ENCODE measurements at regions not wholly inside any gene's neighbourhood (a gene's known extent, or its start where the extent isn't known, plus 50 kb on each side); places are given as distances from the start of the nearest gene placed in this dataset.

GRCh38 chr2:193690572-193690971, 1495.8 kb upstream of the TMEFF2 start:
- Histone ChIP-seq H3K4me3 (ENCODE audit: insufficient read depth, low read depth, low read length) (no peak overlapping the region), H3K36me3 (replicated peaks; ENCODE audit: control insufficient read depth, insufficient read depth, low read length) (no peaks in the 10 kb centered on the region), H3K27me3 (ENCODE audit: control insufficient read depth, insufficient read depth, low read length) (no peaks in the 10 kb centered on the region)
- no peak for DNase-seq

GRCh38 chr2:193687195-193687594, 1492.5 kb upstream of the TMEFF2 start:
- Histone ChIP-seq H3K4me3 (ENCODE audit: insufficient read depth, low read depth, low read length) (no peak overlapping the region), H3K36me3 (replicated peaks; ENCODE audit: control insufficient read depth, insufficient read depth, low read length) (no peaks in the 10 kb centered on the region), H3K27me3 (ENCODE audit: control insufficient read depth, insufficient read depth, low read length) (no peaks in the 10 kb centered on the region)
- no peak for DNase-seq

GRCh38 chr2:193679847-193680246, 1485.1 kb upstream of the TMEFF2 start:
- DNase-seq = peak; percentile 4
- Histone ChIP-seq H3K4me3 (ENCODE audit: insufficient read depth, low read depth, low read length) (no peak overlapping the region), H3K27me3 (ENCODE audit: control insufficient read depth, insufficient read depth, low read length) (no peaks in the 10 kb centered on the region), H3K36me3 (replicated peaks; ENCODE audit: control insufficient read depth, insufficient read depth, low read length) (no peaks in the 10 kb centered on the region)

GRCh38 chr2:193670478-193670877, 1475.7 kb upstream of the TMEFF2 start:
- H3K4me3 ChIP-seq (ENCODE audit: insufficient read depth, low read depth, low read length) = no peak overlapping the region
- H3K27me3 ChIP-seq (ENCODE audit: control insufficient read depth, insufficient read depth, low read length) = no peaks in the 10 kb centered on the region
- no peaks in the 10 kb centered on the region for H3K36me3 ChIP-seq (replicated peaks; ENCODE audit: control insufficient read depth, insufficient read depth, low read length)
- DNase-seq = no peak

GRCh38 chr2:193668557-193669323, 1474.0 kb upstream of the TMEFF2 start:
- Histone ChIP-seq H3K4me3 (ENCODE audit: insufficient read depth, low read depth, low read length) (no peak overlapping the region), H3K36me3 (replicated peaks; ENCODE audit: control insufficient read depth, insufficient read depth, low read length) (no peaks in the 10 kb centered on the region), H3K27me3 (ENCODE audit: control insufficient read depth, insufficient read depth, low read length) (no peaks in the 10 kb centered on the region)
- no peak for DNase-seq

- H3K36me3 ChIP-seq (replicated peaks; ENCODE audit: control insufficient read depth, insufficient read depth, low read length) = no peaks in the 10 kb centered on the region
These were observed 1433.2 kb upstream of the TMEFF2 start for GRCh38 chr2:193627927-193628272.

GRCh38 chr2:193627187-193627926, 1432.6 kb upstream of the TMEFF2 start:
- Histone ChIP-seq H3K27me3 (ENCODE audit: control insufficient read depth, insufficient read depth, low read length) (no peaks in the 10 kb centered on the region), H3K36me3 (replicated peaks; ENCODE audit: control insufficient read depth, insufficient read depth, low read length) (no peaks in the 10 kb centered on the region), H3K4me3 (ENCODE audit: insufficient read depth, low read depth, low read length) (no peak overlapping the region)
- DNase-seq = no peak

More at GRCh38 chr2:193627927-193628272, 1433.2 kb upstream of the TMEFF2 start:
- no peak overlapping the region for H3K4me3 ChIP-seq (ENCODE audit: insufficient read depth, low read depth, low read length)
- no peak for DNase-seq
- H3K27me3 ChIP-seq (ENCODE audit: control insufficient read depth, insufficient read depth, low read length) = no peaks in the 10 kb centered on the region

- no peaks in the 10 kb centered on the region for H3K27me3 ChIP-seq (ENCODE audit: control insufficient read depth, insufficient read depth, low read length)
- no peak overlapping the region for H3K4me3 ChIP-seq (ENCODE audit: insufficient read depth, low read depth, low read length)
- no peaks in the 10 kb centered on the region for H3K36me3 ChIP-seq (replicated peaks; ENCODE audit: control insufficient read depth, insufficient read depth, low read length)
- no peak for DNase-seq
These were observed 1413.7 kb upstream of the TMEFF2 start for GRCh38 chr2:193608451-193608850.

- H3K4me3 ChIP-seq (ENCODE audit: insufficient read depth, low read depth, low read length) = no peak overlapping the region
- no peak for DNase-seq
- no peaks in the 10 kb centered on the region for H3K36me3 ChIP-seq (replicated peaks; ENCODE audit: control insufficient read depth, insufficient read depth, low read length)
- H3K27me3 ChIP-seq (ENCODE audit: control insufficient read depth, insufficient read depth, low read length) = no peaks in the 10 kb centered on the region
These were observed 1396.1 kb upstream of the TMEFF2 start for GRCh38 chr2:193590831-193591230.

GRCh38 chr2:193584522-193584938, 1389.8 kb upstream of the TMEFF2 start:
- H3K4me3 ChIP-seq (ENCODE audit: insufficient read depth, low read depth, low read length) = no peak overlapping the region
- DNase-seq = peak; percentile 12
- H3K36me3 ChIP-seq (replicated peaks; ENCODE audit: control insufficient read depth, insufficient read depth, low read length) = no peaks in the 10 kb centered on the region
- H3K27me3 ChIP-seq (ENCODE audit: control insufficient read depth, insufficient read depth, low read length) = no peaks in the 10 kb centered on the region

- H3K36me3 ChIP-seq (replicated peaks; ENCODE audit: control insufficient read depth, insufficient read depth, low read length) = no peaks in the 10 kb centered on the region
- no peak overlapping the region for H3K4me3 ChIP-seq (ENCODE audit: insufficient read depth, low read depth, low read length)
- H3K27me3 ChIP-seq (ENCODE audit: control insufficient read depth, insufficient read depth, low read length) = no peaks in the 10 kb centered on the region
- peak; percentile 39 for DNase-seq
These were observed 1389.1 kb upstream of the TMEFF2 start for GRCh38 chr2:193583638-193584400.

- Histone ChIP-seq H3K4me3 (ENCODE audit: insufficient read depth, low read depth, low read length) (no peak overlapping the region), H3K36me3 (replicated peaks; ENCODE audit: control insufficient read depth, insufficient read depth, low read length) (no peaks in the 10 kb centered on the region), H3K27me3 (ENCODE audit: control insufficient read depth, insufficient read depth, low read length) (no peaks in the 10 kb centered on the region)
- no peak for DNase-seq
These were observed 1387.1 kb upstream of the TMEFF2 start for GRCh38 chr2:193581807-193582206.

- DNase-seq = no peak
- Histone ChIP-seq H3K4me3 (ENCODE audit: insufficient read depth, low read depth, low read length) (no peak overlapping the region), H3K27me3 (ENCODE audit: control insufficient read depth, insufficient read depth, low read length) (no peaks in the 10 kb centered on the region), H3K36me3 (replicated peaks; ENCODE audit: control insufficient read depth, insufficient read depth, low read length) (no peaks in the 10 kb centered on the region)
These were observed 1385.6 kb upstream of the TMEFF2 start for GRCh38 chr2:193580176-193580950.

GRCh38 chr2:193566886-193567285, 1372.2 kb upstream of the TMEFF2 start:
- Histone ChIP-seq H3K36me3 (replicated peaks; ENCODE audit: control insufficient read depth, insufficient read depth, low read length) (no peaks in the 10 kb centered on the region), H3K4me3 (ENCODE audit: insufficient read depth, low read depth, low read length) (no peak overlapping the region), H3K27me3 (ENCODE audit: control insufficient read depth, insufficient read depth, low read length) (no peaks in the 10 kb centered on the region)
- no peak for DNase-seq
